Endothelial cell of umbilical vein (primary cell): ENCODE measurements at regions not wholly inside any gene's neighbourhood (a gene's known extent, or its start where the extent isn't known, plus 50 kb on each side); places are given as distances from the start of the nearest gene placed in this dataset.

ENCODE experiments used
- BruUV-seq: library from RNA; stranded (reverse); fragments of 400-500 nt; replicated peaks from 2 replicates; lab custom pipeline; 2021; lab: Mats Ljungman, UMichigan
- CTCF ChIA-PET: fragments of 300-600, 350-600 bp; sonication (Branson Sonifier 250); formaldehyde crosslinking; loops from one replicate; lab custom pipeline; 2021; ENCODE audit warnings: antibody characterized with exemption, inconsistent platforms; lab: Charles Lee
- POLR2A ChIA-PET: fragments of 300-600, 350-600 bp; sonication (Branson Sonifier 250); formaldehyde crosslinking; loops from one replicate; lab custom pipeline; 2021; ENCODE audit warnings: antibody characterized with exemption, inconsistent platforms; lab: Charles Lee
- DNase-seq: peaks from one replicate; pipeline ENCODE4 v3.0.0-alpha.2; 2011; ENCODE audit warnings: low read depth, low spot score
- FAIRE-seq: peaks from 2 replicates; lab custom pipeline; 2011; peaks lifted over from hg19 to GRCh38; lab: Jason Lieb, UNC
- H2AFZ ChIP-seq: 2 replicates; pipeline ENCODE4 v1.6.0; 2012; ENCODE audit warnings: low read depth, low read length, control low read depth, inconsistent platforms
- H3K27ac ChIP-seq: 2 replicates; pipeline ENCODE4 v1.5.1; 2011; ENCODE audit warnings: low read depth, mild to moderate bottlenecking, control low read depth, low read length, moderate library complexity; ENCODE audit not compliant: insufficient read depth
- H3K27me3 ChIP-seq, 2 experiments: 2 replicates each; pipeline versions ENCODE4 v1.6.0 to v1.6.1; 2011; ENCODE audit warnings: low read length in 2 of 2, mixed read lengths in 1 of 2; ENCODE audit not compliant: control insufficient read depth in 2 of 2, insufficient read depth in 2 of 2
- H3K36me3 ChIP-seq, 2 experiments: 2 replicates in 1 of 2; 3 replicates in 1 of 2; pipeline ENCODE4 v1.5.1; 2011; ENCODE audit warnings: low read length in 2 of 2, mild to moderate bottlenecking in 1 of 2, moderate library complexity in 1 of 2; ENCODE audit not compliant: control insufficient read depth in 2 of 2, insufficient read depth in 2 of 2; ENCODE audit errors: extremely low read depth in 1 of 2
- H3K4me1 ChIP-seq: 3 replicates; pipeline ENCODE4 v1.5.1; 2011; ENCODE audit warnings: mild to moderate bottlenecking, low read length; ENCODE audit not compliant: control insufficient read depth, insufficient read depth; ENCODE audit errors: extremely low read depth
- H3K4me2 ChIP-seq: 2 replicates; pipeline ENCODE4 v1.6.1; 2011; ENCODE audit warnings: low read length, control low read depth, mixed read lengths; ENCODE audit not compliant: insufficient read depth
- H3K4me3 ChIP-seq, 3 experiments: fragments of 200-600 bp in 1 of 3; sonication (generic), shearing (Covaris generic) in 1 of 3; replicated peaks in 1 of 3; 2 replicates each; pipeline ENCODE4 v1.5.1; 2011 to 2016; ENCODE audit warnings: control low read depth in 3 of 3, low read length in 3 of 3, mild to moderate bottlenecking in 2 of 3, inconsistent platforms in 1 of 3, low read depth in 1 of 3, moderate library complexity in 1 of 3; ENCODE audit not compliant: insufficient read depth in 1 of 3
- H3K79me2 ChIP-seq: 2 replicates; pipeline ENCODE4 v1.6.0; 2012; ENCODE audit warnings: low read length, inconsistent platforms; ENCODE audit not compliant: control insufficient read depth, insufficient read depth
- H3K9ac ChIP-seq: replicated peaks from 2 replicates; pipeline ENCODE3; 2011; ENCODE audit warnings: low read length, control low read depth; ENCODE audit not compliant: insufficient read depth; ENCODE audit errors: extremely low read depth
- H3K9me1 ChIP-seq: replicated peaks from 3 replicates; pipeline ENCODE4 v1.6.0; 2011; ENCODE audit warnings: mild to moderate bottlenecking, low read length; ENCODE audit not compliant: control insufficient read depth, insufficient read depth; ENCODE audit errors: extremely low read depth
- H3K9me3 ChIP-seq: replicated peaks from 2 replicates; pipeline ENCODE4 v1.5.1; 2012; ENCODE audit warnings: low read length, inconsistent platforms; ENCODE audit not compliant: control insufficient read depth, insufficient read depth
- H4K20me1 ChIP-seq: replicated peaks from 2 replicates; pipeline ENCODE3; 2011; ENCODE audit warnings: mild to moderate bottlenecking, low read length; ENCODE audit not compliant: control insufficient read depth, insufficient read depth; ENCODE audit errors: extremely low read depth
- CTCF ChIP-seq, 2 donors: IDR thresholded peaks; 1 replicate in 1 of 2; 2 replicates in 1 of 2; pipeline ENCODE4 v1.5.1; 2011; ENCODE audit warnings: low read length in 2 of 2, mild to moderate bottlenecking in 2 of 2, moderate library complexity in 2 of 2, control low read depth in 1 of 2, inconsistent platforms in 1 of 2, low read depth in 1 of 2; ENCODE audit not compliant: insufficient read depth in 1 of 2; ENCODE audit errors: extremely low read depth in 1 of 2
- EZH2 ChIP-seq: IDR thresholded peaks from 2 replicates; pipeline ENCODE4 v1.6.1; 2012; ENCODE audit warnings: borderline replicate concordance, low read depth, mild to moderate bottlenecking, moderate library complexity, low read length, inconsistent platforms; ENCODE audit not compliant: severe bottlenecking
- FOS ChIP-seq: IDR thresholded peaks from 2 replicates; pipeline ENCODE4 v1.6.1; 2011; ENCODE audit warnings: mild to moderate bottlenecking, low read length, moderate library complexity, borderline replicate concordance; ENCODE audit not compliant: insufficient read depth
- GATA2 ChIP-seq: IDR thresholded peaks from 2 replicates; pipeline ENCODE4 v1.7.0; 2011; ENCODE audit warnings: low read depth, mild to moderate bottlenecking, moderate library complexity, mixed read lengths, low read length; ENCODE audit not compliant: insufficient read length, insufficient read depth
- JUN ChIP-seq: IDR thresholded peaks from 2 replicates; pipeline ENCODE4 v1.6.1; 2011; ENCODE audit warnings: borderline replicate concordance, low read depth; ENCODE audit not compliant: insufficient read length, insufficient read depth
- MAX ChIP-seq: IDR thresholded peaks from 2 replicates; pipeline ENCODE4 v1.6.1; 2011; ENCODE audit not compliant: insufficient read depth, insufficient read length
- MYC ChIP-seq: IDR thresholded peaks from one replicate; pipeline ENCODE4 v1.6.1; 2011; ENCODE audit warnings: mild to moderate bottlenecking, low read depth, low read length
- POLR2A ChIP-seq: IDR thresholded peaks from 2 replicates; pipeline ENCODE4 v1.6.1; 2012; ENCODE audit warnings: low read depth, mild to moderate bottlenecking, control low read depth, low read length
- POLR2AphosphoS5 ChIP-seq: IDR thresholded peaks from 2 replicates; pipeline ENCODE4 v1.6.1; 2012; ENCODE audit warnings: low read depth, mild to moderate bottlenecking, control low read depth, low read length, moderate library complexity; ENCODE audit not compliant: insufficient read depth
- dilution Hi-C: fragments of 300-500 bp; cut with MboI; formaldehyde crosslinking; loops from one replicate; pipeline ENCODE4 v1.15.0; 2019; ENCODE audit warnings: low sequenced_read_pairs; ENCODE audit not compliant: extremely low pct_ligation_motif_present
- intact Hi-C: fragments of 100-400 bp; cut with micrococcal nuclease; formaldehyde crosslinking; loops from one replicate; pipeline ENCODE4 v1.10.0; 2022

- no peak for TF ChIP-seq JUN
- no peak for TF ChIP-seq EZH2
- no peak for TF ChIP-seq CTCF (IDR thresholded peaks at IDR 0.05; ENCODE audit: extremely low read depth in 1 of 2, insufficient read depth in 1 of 2, low read depth in 1 of 2, low read length in 2 of 2)
- TF ChIP-seq MAX = no peak
- no peak for TF ChIP-seq POLR2AphosphoS5
- TF ChIP-seq MYC = no peak
- no peak for TF ChIP-seq GATA2
- no peak for TF ChIP-seq POLR2A
- no peak for TF ChIP-seq FOS
- no peaks in the 10 kb centered on the region for H3K9me3 ChIP-seq
- no peak overlapping the region for H2AFZ ChIP-seq
- no peaks in the 10 kb centered on the region for H4K20me1 ChIP-seq
- FAIRE-seq (no peak), DNase-seq (no peak)
- dilution Hi-C loops (no loop called here), intact Hi-C loops (no loop called here)
- no peaks in the 10 kb centered on the region for H3K9me1 ChIP-seq
- H3K79me2 ChIP-seq = no peaks in the 10 kb centered on the region
- no peaks in the 10 kb centered on the region for H3K4me1 ChIP-seq
- no peak overlapping the region for H3K4me2 ChIP-seq
- H3K27ac ChIP-seq = no peak overlapping the region
- no peaks in the 10 kb centered on the region for H3K36me3 ChIP-seq
- ChIA-PET CTCF (interaction anchor here (0.9 kb wide), 1 partner anchor 35 kb away, joined by 3 read pairs; no protein-coding TSS in a partner anchor), POLR2A (no interaction called here)
- no peak overlapping the region for H3K9ac ChIP-seq
- no peak overlapping the region for H3K4me3 ChIP-seq
- BruUV-seq = no TSS peak
- no peaks in the 10 kb centered on the region for H3K27me3 ChIP-seq
Observed at GRCh38 chr12:91417650-91418049, 235.0 kb upstream of the DCN start.
